Right ventricle myocardium superior (tissue), 1 donor: ENCODE measurements at regions not wholly inside any gene's neighbourhood (a gene's known extent, or its start where the extent isn't known, plus 50 kb on each side); places are given as distances from the start of the nearest gene placed in this dataset.

Experiments used
- ATAC-seq: fragments of 200-7000 bp; cut with Tn5 transposase; one replicate; pipeline ENCODE4 v1.9.1; 2020; ENCODE audit warnings: mild to moderate bottlenecking; ENCODE audit not compliant: poor library complexity
- DNase-seq: peaks from one replicate; pipeline ENCODE4 v3.0.0-alpha.2; 2020
- intact Hi-C: fragments of 100-400 bp; cut with DNase I; formaldehyde crosslinking; loops from one replicate; pipeline ENCODE4 v1.11.2; 2022
- donor health status: DM: no; HTN: yes; CAD: no; lungs with severe emphysema.

- ATAC-seq, result no peak
Observed at GRCh38 chr1:61538228-61538627, 186.7 kb downstream of the TM2D1 start.

GRCh38 chr1:61536174-61537108 is 188.5 kb downstream of the TM2D1 start:
- DNase-seq (no peak), ATAC-seq (no peak)
- intact Hi-C loops, result no loop called here

More at GRCh38 chr1:61538228-61538627, 186.7 kb downstream of the TM2D1 start:
- DNase-seq, result no peak
- intact Hi-C loops, result no loop called here

- no peak for DNase-seq
- intact Hi-C loops, result no loop called here
- ATAC-seq, result no peak
Observed at GRCh38 chr1:61534847-61535246, 190.1 kb downstream of the TM2D1 start.

GRCh38 chr1:61533546-61533945 is 191.4 kb downstream of the TM2D1 start:
- intact Hi-C loops, result no loop called here
- ATAC-seq (no peak), DNase-seq (no peak)

GRCh38 chr1:61531716-61532115 is 193.2 kb downstream of the TM2D1 start:
- ATAC-seq (no peak), DNase-seq (no peak)
- intact Hi-C loops, result no loop called here

- ATAC-seq, result no peak
- no peak for DNase-seq
- intact Hi-C loops, result no loop called here
Observed at GRCh38 chr1:61523893-61524605, 200.9 kb downstream of the TM2D1 start.

- intact Hi-C loops, result no loop called here
- ATAC-seq (peak; percentile 58), DNase-seq (no peak)
Observed at GRCh38 chr1:61523229-61523628, 201.7 kb downstream of the TM2D1 start.

- intact Hi-C loops, result no loop called here
- DNase-seq, result no peak
- ATAC-seq, result no peak
Observed at GRCh38 chr1:61520401-61520800, 204.5 kb downstream of the TM2D1 start.

GRCh38 chr1:61519631-61520030 is 205.3 kb downstream of the TM2D1 start:
- intact Hi-C loops, result no loop called here
- no peak for DNase-seq
- no peak for ATAC-seq

GRCh38 chr1:61518670-61519400 is 206.1 kb downstream of the TM2D1 start:
- no peak for ATAC-seq
- intact Hi-C loops, result no loop called here
- no peak for DNase-seq

GRCh38 chr1:61517345-61517744 is 207.6 kb downstream of the TM2D1 start:
- ATAC-seq, result no peak

GRCh38 chr1:61515096-61515495 is 209.8 kb downstream of the TM2D1 start:
- ATAC-seq (no peak), DNase-seq (no peak)
- intact Hi-C loops, result no loop called here

More at GRCh38 chr1:61517345-61517744, 207.6 kb downstream of the TM2D1 start:
- intact Hi-C loops, result no loop called here
- no peak for DNase-seq
